ENCODE measurements at regions not wholly inside any gene's neighbourhood (a gene's known extent, or its start where the extent isn't known, plus 50 kb on each side); places are given as distances from the start of the nearest gene placed in this dataset.

- Histone ChIP-seq H3K9ac (ENCODE audit: insufficient read depth, low read length) (no peak overlapping the region), H3K4me2 (ENCODE audit: extremely low read depth, insufficient read depth, low read length) (no peak overlapping the region), H3K4me1 (ENCODE audit: control insufficient read depth, extremely low read depth, insufficient read depth, low read length) (no peaks in the 10 kb centered on the region), H3K4me3 (replicated peaks in 1 of 4; ENCODE audit: control extremely low read depth in 1 of 4, insufficient read depth in 1 of 4, low read depth in 3 of 4, low read length in 4 of 4) (no peak overlapping the region), H3K27me3 (ENCODE audit: control insufficient read depth, insufficient read depth, low read length) (no peaks in the 10 kb centered on the region), H3K36me3 (ENCODE audit: control insufficient read depth, insufficient read depth, low read length) (no peaks in the 10 kb centered on the region), H3K79me2 (ENCODE audit: control insufficient read depth, insufficient read depth, low read length) (no peaks in the 10 kb centered on the region), H4K20me1 (ENCODE audit: control insufficient read depth, extremely low read depth, insufficient read depth, low read length) (no peaks in the 10 kb centered on the region), H2AFZ (ENCODE audit: low read length) (no peak overlapping the region), H3K9me3 (ENCODE audit: control insufficient read depth, insufficient read depth, low read depth, low read length) (no peaks in the 10 kb centered on the region), H3K27ac (ENCODE audit: insufficient read depth, low read length) (no peak overlapping the region)
- DNase-seq (ENCODE audit: low read depth in 2 of 2) = peak in 1 of 2 donors; percentile 7
- no peak for TF ChIP-seq EZH2 (IDR thresholded peaks at IDR 0.05; ENCODE audit: low read length, missing control alignments)
- no peak for TF ChIP-seq CTCF (conservative IDR thresholded peaks at IDR 0.05 in 1 of 2, IDR thresholded peaks at IDR 0.05 in 1 of 2; ENCODE audit: low read depth in 1 of 2, low read length in 2 of 2)
These were observed 88.2 kb upstream of the AUTS2 start for GRCh38 chr7:69510114-69510513.

- H3K4me3 ChIP-seq (replicated peaks in 1 of 4; ENCODE audit: control extremely low read depth in 1 of 4, insufficient read depth in 1 of 4, low read depth in 3 of 4, low read length in 4 of 4) = no peak overlapping the region
- peak in 1 of 2 donors; percentile 30 for DNase-seq (ENCODE audit: low read depth in 2 of 2)
- H3K9me3 ChIP-seq (ENCODE audit: control insufficient read depth, insufficient read depth, low read depth, low read length) = no peaks in the 10 kb centered on the region
- no peaks in the 10 kb centered on the region for H3K79me2 ChIP-seq (ENCODE audit: control insufficient read depth, insufficient read depth, low read length)
- no peak overlapping the region for H2AFZ ChIP-seq (ENCODE audit: low read length)
- H3K4me2 ChIP-seq (ENCODE audit: extremely low read depth, insufficient read depth, low read length) = no peak overlapping the region
- TF ChIP-seq CTCF (conservative IDR thresholded peaks at IDR 0.05 in 1 of 2, IDR thresholded peaks at IDR 0.05 in 1 of 2; ENCODE audit: low read depth in 1 of 2, low read length in 2 of 2) (no peak), EZH2 (IDR thresholded peaks at IDR 0.05; ENCODE audit: low read length, missing control alignments) (no peak)
- no peak overlapping the region for H3K9ac ChIP-seq (ENCODE audit: insufficient read depth, low read length)
- no peaks in the 10 kb centered on the region for H3K36me3 ChIP-seq (ENCODE audit: control insufficient read depth, insufficient read depth, low read length)
- H3K27ac ChIP-seq (ENCODE audit: insufficient read depth, low read length) = no peak overlapping the region
- H3K27me3 ChIP-seq (ENCODE audit: control insufficient read depth, insufficient read depth, low read length) = no peaks in the 10 kb centered on the region
- H3K4me1 ChIP-seq (ENCODE audit: control insufficient read depth, extremely low read depth, insufficient read depth, low read length) = no peaks in the 10 kb centered on the region
- no peaks in the 10 kb centered on the region for H4K20me1 ChIP-seq (ENCODE audit: control insufficient read depth, extremely low read depth, insufficient read depth, low read length)
These were observed 82.6 kb upstream of the AUTS2 start for GRCh38 chr7:69515495-69516212.

GRCh38 chr7:69516238-69516820 lies 81.9 kb upstream of the AUTS2 start:
- no peak for TF ChIP-seq CTCF (conservative IDR thresholded peaks at IDR 0.05 in 1 of 2, IDR thresholded peaks at IDR 0.05 in 1 of 2; ENCODE audit: low read depth in 1 of 2, low read length in 2 of 2)
- TF ChIP-seq EZH2 (IDR thresholded peaks at IDR 0.05; ENCODE audit: low read length, missing control alignments) = no peak
- Histone ChIP-seq H3K27ac (ENCODE audit: insufficient read depth, low read length) (no peak overlapping the region), H4K20me1 (ENCODE audit: control insufficient read depth, extremely low read depth, insufficient read depth, low read length) (no peaks in the 10 kb centered on the region), H3K36me3 (ENCODE audit: control insufficient read depth, insufficient read depth, low read length) (no peaks in the 10 kb centered on the region), H3K27me3 (ENCODE audit: control insufficient read depth, insufficient read depth, low read length) (no peaks in the 10 kb centered on the region), H3K4me1 (ENCODE audit: control insufficient read depth, extremely low read depth, insufficient read depth, low read length) (no peaks in the 10 kb centered on the region), H3K79me2 (ENCODE audit: control insufficient read depth, insufficient read depth, low read length) (no peaks in the 10 kb centered on the region), H3K9ac (ENCODE audit: insufficient read depth, low read length) (no peak overlapping the region), H3K4me3 (replicated peaks in 1 of 4; ENCODE audit: control extremely low read depth in 1 of 4, insufficient read depth in 1 of 4, low read depth in 3 of 4, low read length in 4 of 4) (no peak overlapping the region), H3K9me3 (ENCODE audit: control insufficient read depth, insufficient read depth, low read depth, low read length) (no peaks in the 10 kb centered on the region), H3K4me2 (ENCODE audit: extremely low read depth, insufficient read depth, low read length) (no peak overlapping the region), H2AFZ (ENCODE audit: low read length) (no peak overlapping the region)
- DNase-seq (ENCODE audit: low read depth in 2 of 2) = no peak

Measured in fibroblast of lung (primary cell).